GM23338 (cell line): ENCODE measurements at regions not wholly inside any gene's neighbourhood (a gene's known extent, or its start where the extent isn't known, plus 50 kb on each side); places are given as distances from the start of the nearest gene placed in this dataset.

Experiments
- EZH2 ChIP-seq: fragments of 200-600 bp; sonication (generic); IDR thresholded peaks from one replicate; pipeline ENCODE4 v1.8.0; 2017; ENCODE audit warnings: antibody characterized with exemption, mild to moderate bottlenecking, low read depth; ENCODE audit not compliant: unreplicated experiment
- EZH2phosphoT487 ChIP-seq: fragments of 200-600 bp; sonication (generic); IDR thresholded peaks from one replicate; pipeline ENCODE4 v1.8.1; 2018; ENCODE audit warnings: antibody characterized with exemption; ENCODE audit not compliant: unreplicated experiment
- POLR2AphosphoS5 ChIP-seq: IDR thresholded peaks from 2 replicates; pipeline ENCODE4 v1.6.1; 2016; ENCODE audit warnings: antibody characterized with exemption, low read depth
- ZNF331 ChIP-seq: fragments of 250-450 bp; sonication (Bioruptor Pico); IDR thresholded peaks from 2 replicates; pipeline ENCODE4 v1.5.0; 2020; ENCODE audit warnings: low read depth, mild to moderate bottlenecking, moderate library complexity
- TF ChIP-seq, protein P1 (sequence below): IDR thresholded peaks from one replicate; pipeline ENCODE4 v1.6.1; 2018; ENCODE audit warnings: antibody characterized with exemption; ENCODE audit not compliant: unreplicated experiment
- TF ChIP-seq, protein P2 (sequence below): IDR thresholded peaks from 2 replicates; pipeline ENCODE4 v1.6.1; 2016; ENCODE audit warnings: antibody characterized with exemption
- TF ChIP-seq, protein P3 (sequence below), 2 experiments: fragments of 200-600 bp in 1 of 2; sonication (generic) in 1 of 2; conservative IDR thresholded peaks; 2 replicates each; pipeline versions ENCODE4 v1.5.1 to v1.6.1; 2016 to 2017; ENCODE audit warnings: antibody characterized with exemption in 2 of 2, low read depth in 2 of 2, mild to moderate bottlenecking in 2 of 2, moderate library complexity in 1 of 2

- TF ChIP-seq, protein P1, sequence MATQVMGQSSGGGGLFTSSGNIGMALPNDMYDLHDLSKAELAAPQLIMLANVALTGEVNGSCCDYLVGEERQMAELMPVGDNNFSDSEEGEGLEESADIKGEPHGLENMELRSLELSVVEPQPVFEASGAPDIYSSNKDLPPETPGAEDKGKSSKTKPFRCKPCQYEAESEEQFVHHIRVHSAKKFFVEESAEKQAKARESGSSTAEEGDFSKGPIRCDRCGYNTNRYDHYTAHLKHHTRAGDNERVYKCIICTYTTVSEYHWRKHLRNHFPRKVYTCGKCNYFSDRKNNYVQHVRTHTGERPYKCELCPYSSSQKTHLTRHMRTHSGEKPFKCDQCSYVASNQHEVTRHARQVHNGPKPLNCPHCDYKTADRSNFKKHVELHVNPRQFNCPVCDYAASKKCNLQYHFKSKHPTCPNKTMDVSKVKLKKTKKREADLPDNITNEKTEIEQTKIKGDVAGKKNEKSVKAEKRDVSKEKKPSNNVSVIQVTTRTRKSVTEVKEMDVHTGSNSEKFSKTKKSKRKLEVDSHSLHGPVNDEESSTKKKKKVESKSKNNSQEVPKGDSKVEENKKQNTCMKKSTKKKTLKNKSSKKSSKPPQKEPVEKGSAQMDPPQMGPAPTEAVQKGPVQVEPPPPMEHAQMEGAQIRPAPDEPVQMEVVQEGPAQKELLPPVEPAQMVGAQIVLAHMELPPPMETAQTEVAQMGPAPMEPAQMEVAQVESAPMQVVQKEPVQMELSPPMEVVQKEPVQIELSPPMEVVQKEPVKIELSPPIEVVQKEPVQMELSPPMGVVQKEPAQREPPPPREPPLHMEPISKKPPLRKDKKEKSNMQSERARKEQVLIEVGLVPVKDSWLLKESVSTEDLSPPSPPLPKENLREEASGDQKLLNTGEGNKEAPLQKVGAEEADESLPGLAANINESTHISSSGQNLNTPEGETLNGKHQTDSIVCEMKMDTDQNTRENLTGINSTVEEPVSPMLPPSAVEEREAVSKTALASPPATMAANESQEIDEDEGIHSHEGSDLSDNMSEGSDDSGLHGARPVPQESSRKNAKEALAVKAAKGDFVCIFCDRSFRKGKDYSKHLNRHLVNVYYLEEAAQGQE, result no peak
- TF ChIP-seq EZH2, result no peak
- TF ChIP-seq EZH2phosphoT487, result no peak
- TF ChIP-seq, protein P2, sequence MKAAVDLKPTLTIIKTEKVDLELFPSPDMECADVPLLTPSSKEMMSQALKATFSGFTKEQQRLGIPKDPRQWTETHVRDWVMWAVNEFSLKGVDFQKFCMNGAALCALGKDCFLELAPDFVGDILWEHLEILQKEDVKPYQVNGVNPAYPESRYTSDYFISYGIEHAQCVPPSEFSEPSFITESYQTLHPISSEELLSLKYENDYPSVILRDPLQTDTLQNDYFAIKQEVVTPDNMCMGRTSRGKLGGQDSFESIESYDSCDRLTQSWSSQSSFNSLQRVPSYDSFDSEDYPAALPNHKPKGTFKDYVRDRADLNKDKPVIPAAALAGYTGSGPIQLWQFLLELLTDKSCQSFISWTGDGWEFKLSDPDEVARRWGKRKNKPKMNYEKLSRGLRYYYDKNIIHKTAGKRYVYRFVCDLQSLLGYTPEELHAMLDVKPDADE, result no peak
- TF ChIP-seq, protein P3, sequence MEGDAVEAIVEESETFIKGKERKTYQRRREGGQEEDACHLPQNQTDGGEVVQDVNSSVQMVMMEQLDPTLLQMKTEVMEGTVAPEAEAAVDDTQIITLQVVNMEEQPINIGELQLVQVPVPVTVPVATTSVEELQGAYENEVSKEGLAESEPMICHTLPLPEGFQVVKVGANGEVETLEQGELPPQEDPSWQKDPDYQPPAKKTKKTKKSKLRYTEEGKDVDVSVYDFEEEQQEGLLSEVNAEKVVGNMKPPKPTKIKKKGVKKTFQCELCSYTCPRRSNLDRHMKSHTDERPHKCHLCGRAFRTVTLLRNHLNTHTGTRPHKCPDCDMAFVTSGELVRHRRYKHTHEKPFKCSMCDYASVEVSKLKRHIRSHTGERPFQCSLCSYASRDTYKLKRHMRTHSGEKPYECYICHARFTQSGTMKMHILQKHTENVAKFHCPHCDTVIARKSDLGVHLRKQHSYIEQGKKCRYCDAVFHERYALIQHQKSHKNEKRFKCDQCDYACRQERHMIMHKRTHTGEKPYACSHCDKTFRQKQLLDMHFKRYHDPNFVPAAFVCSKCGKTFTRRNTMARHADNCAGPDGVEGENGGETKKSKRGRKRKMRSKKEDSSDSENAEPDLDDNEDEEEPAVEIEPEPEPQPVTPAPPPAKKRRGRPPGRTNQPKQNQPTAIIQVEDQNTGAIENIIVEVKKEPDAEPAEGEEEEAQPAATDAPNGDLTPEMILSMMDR (conservative IDR thresholded peaks at IDR 0.05; ENCODE audit: low read depth in 2 of 2), result no peak
- no peak for TF ChIP-seq POLR2AphosphoS5
- TF ChIP-seq ZNF331 (CRISPR knock-in tag), result no peak
Measured at GRCh38 chr12:90021795-90022440, 313.3 kb upstream of the ATP2B1 start.
